Keratinocyte (primary cell): ENCODE measurements at regions not wholly inside any gene's neighbourhood (a gene's known extent, or its start where the extent isn't known, plus 50 kb on each side); places are given as distances from the start of the nearest gene placed in this dataset.

Experiments
- DNase-seq: peaks from one replicate; pipeline ENCODE4 v3.0.0-alpha.2; 2011; ENCODE audit warnings: low read depth, missing footprints, low spot score
- FAIRE-seq: peaks from 2 replicates; lab custom pipeline; 2011; peaks lifted over from hg19 to GRCh38; lab: Jason Lieb, UNC
- H2AFZ ChIP-seq: 2 replicates; pipeline ENCODE4 v1.6.0; 2012; ENCODE audit warnings: low read length, control low read depth, inconsistent platforms; ENCODE audit not compliant: control insufficient read depth
- H3K27ac ChIP-seq: 2 replicates; pipeline ENCODE4 v1.5.1; 2011; ENCODE audit warnings: low read length; ENCODE audit not compliant: control insufficient read depth, insufficient read depth
- H3K27me3 ChIP-seq: 3 replicates; pipeline ENCODE4 v1.6.0; 2011; ENCODE audit warnings: low read length; ENCODE audit not compliant: control insufficient read depth, insufficient read depth; ENCODE audit errors: extremely low read depth
- H3K36me3 ChIP-seq, 2 experiments: 2 replicates in 1 of 2; 3 replicates in 1 of 2; pipeline ENCODE4 v1.5.1; 2011; ENCODE audit warnings: low read length in 2 of 2, mild to moderate bottlenecking in 1 of 2; ENCODE audit not compliant: control insufficient read depth in 2 of 2, insufficient read depth in 2 of 2; ENCODE audit errors: extremely low read depth in 1 of 2
- H3K4me1 ChIP-seq: 3 replicates; pipeline ENCODE4 v1.5.1; 2011; ENCODE audit warnings: low read length; ENCODE audit not compliant: control insufficient read depth, insufficient read depth; ENCODE audit errors: extremely low read depth
- H3K4me2 ChIP-seq: 3 replicates; pipeline ENCODE4 v1.6.0; 2011; ENCODE audit warnings: low read depth, low read length; ENCODE audit not compliant: control insufficient read depth, insufficient read depth; ENCODE audit errors: extremely low read depth
- H3K4me3 ChIP-seq, 3 experiments: fragments of 200-600 bp in 1 of 3; sonication (generic) in 1 of 3; 2 replicates in 2 of 3; 3 replicates in 1 of 3; pipeline ENCODE4 v1.5.1; 2011 to 2016; ENCODE audit warnings: low read length in 3 of 3, mild to moderate bottlenecking in 3 of 3, control low read depth in 2 of 3, inconsistent platforms in 1 of 3, low read depth in 1 of 3, mixed read lengths in 1 of 3, mixed run types in 1 of 3, moderate library complexity in 1 of 3; ENCODE audit not compliant: control insufficient read depth in 2 of 3, insufficient read depth in 2 of 3; ENCODE audit errors: extremely low read depth in 1 of 3
- H3K79me2 ChIP-seq: 2 replicates; pipeline ENCODE4 v1.6.0; 2012; ENCODE audit warnings: low read length; ENCODE audit not compliant: control insufficient read depth, insufficient read depth
- H3K9ac ChIP-seq: 3 replicates; pipeline ENCODE4 v1.6.0; 2011; ENCODE audit warnings: low read length; ENCODE audit not compliant: control insufficient read depth, insufficient read depth; ENCODE audit errors: extremely low read depth
- H3K9me1 ChIP-seq: 3 replicates; pipeline ENCODE4 v1.6.0; 2011; ENCODE audit warnings: low read length; ENCODE audit not compliant: control insufficient read depth, insufficient read depth; ENCODE audit errors: extremely low read depth
- H3K9me3 ChIP-seq: 2 replicates; pipeline ENCODE4 v1.5.1; 2012; ENCODE audit warnings: low read depth, low read length; ENCODE audit not compliant: control insufficient read depth
- H4K20me1 ChIP-seq: 3 replicates; pipeline ENCODE4 v1.6.0; 2011; ENCODE audit warnings: low read length; ENCODE audit not compliant: control insufficient read depth, insufficient read depth; ENCODE audit errors: extremely low read depth
- CTCF ChIP-seq, 3 experiments: IDR thresholded peaks in 1 of 3; conservative IDR thresholded peaks in 1 of 3; optimal IDR thresholded peaks in 1 of 3; 2 replicates in 2 of 3; 3 replicates in 1 of 3; pipeline versions ENCODE3 to v1.5.1; 2011; ENCODE audit warnings: low read length in 3 of 3, mild to moderate bottlenecking in 3 of 3, moderate library complexity in 2 of 3, control low read depth in 1 of 3, inconsistent platforms in 1 of 3; ENCODE audit not compliant: insufficient read depth in 2 of 3; ENCODE audit errors: extremely low read depth in 1 of 3
- EZH2 ChIP-seq: IDR thresholded peaks from one replicate; pipeline ENCODE4 v1.6.1; 2012; ENCODE audit warnings: inconsistent platforms, mild to moderate bottlenecking, low read length, moderate library complexity
- dilution Hi-C: fragments of 300-500 bp; cut with MboI; formaldehyde crosslinking; loops from one replicate; pipeline ENCODE4 v1.7.0; 2020; ENCODE audit warnings: low sequenced_read_pairs; ENCODE audit not compliant: extremely low pct_ligation_motif_present

- H3K4me1 ChIP-seq, result no peaks in the 10 kb centered on the region
- no peak for DNase-seq
- H4K20me1 ChIP-seq, result no peaks in the 10 kb centered on the region
- H3K36me3 ChIP-seq, result no peaks in the 10 kb centered on the region
- H3K4me2 ChIP-seq, result no peak overlapping the region
- H3K9me3 ChIP-seq, result no peaks in the 10 kb centered on the region
- H3K9me1 ChIP-seq, result no peaks in the 10 kb centered on the region
- no peaks in the 10 kb centered on the region for H3K79me2 ChIP-seq
- dilution Hi-C loops, result no loop called here
- H3K9ac ChIP-seq, result no peak overlapping the region
- H2AFZ ChIP-seq, result no peak overlapping the region
- TF ChIP-seq CTCF (optimal IDR thresholded peaks at IDR 0.05 in 1 of 3, IDR thresholded peaks at IDR 0.05 in 1 of 3, conservative IDR thresholded peaks at IDR 0.05 in 1 of 3; ENCODE audit: extremely low read depth in 1 of 3, insufficient read depth in 2 of 3, low read length in 3 of 3) (no peak), EZH2 (no peak)
- no peak for FAIRE-seq
- no peak overlapping the region for H3K4me3 ChIP-seq
- no peak overlapping the region for H3K27ac ChIP-seq
- H3K27me3 ChIP-seq, result no peaks in the 10 kb centered on the region
Observed at GRCh38 chr6:112934433-112935327, 587.5 kb downstream of the RFPL4B start.

- H3K9me3 ChIP-seq, result no peaks in the 10 kb centered on the region
- H3K4me1 ChIP-seq, result no peaks in the 10 kb centered on the region
- no peak overlapping the region for H3K4me2 ChIP-seq
- H3K4me3 ChIP-seq, result no peak overlapping the region
- no peaks in the 10 kb centered on the region for H3K27me3 ChIP-seq
- H4K20me1 ChIP-seq, result no peaks in the 10 kb centered on the region
- no peaks in the 10 kb centered on the region for H3K79me2 ChIP-seq
- no peak overlapping the region for H3K9ac ChIP-seq
- TF ChIP-seq CTCF (optimal IDR thresholded peaks at IDR 0.05 in 1 of 3, IDR thresholded peaks at IDR 0.05 in 1 of 3, conservative IDR thresholded peaks at IDR 0.05 in 1 of 3; ENCODE audit: extremely low read depth in 1 of 3, insufficient read depth in 2 of 3, low read length in 3 of 3) (no peak), EZH2 (no peak)
- H2AFZ ChIP-seq, result no peak overlapping the region
- no peak overlapping the region for H3K27ac ChIP-seq
- no peaks in the 10 kb centered on the region for H3K9me1 ChIP-seq
- DNase-seq (no peak), FAIRE-seq (no peak)
- no peaks in the 10 kb centered on the region for H3K36me3 ChIP-seq
- dilution Hi-C loops, result no loop called here
Observed at GRCh38 chr6:112935402-112936078, 588.4 kb downstream of the RFPL4B start.
